Adrenal gland (tissue), 5 donors: ENCODE measurements at regions not wholly inside any gene's neighbourhood (a gene's known extent, or its start where the extent isn't known, plus 50 kb on each side); places are given as distances from the start of the nearest gene placed in this dataset.

Experiments used
- POLR2A ChIP-seq, 2 donors: fragments of 450-650 bp; IDR thresholded peaks; one replicate each; pipeline ENCODE4 v1.6.1; 2017; ENCODE audit warnings: antibody characterized with exemption in 2 of 2, mild to moderate bottlenecking in 2 of 2, moderate library complexity in 1 of 2
- TF ChIP-seq, protein P1 (sequence below), 6 experiments: fragments of 450-650 bp in 4 of 6; fragments of 200-600 bp in 2 of 6; sonication (generic) in 1 of 6; IDR thresholded peaks; 1 replicate in 5 of 6; 2 replicates in 1 of 6; pipeline versions ENCODE4 v1.5.1 to v1.8.0; 2016 to 2021; ENCODE audit warnings: antibody characterized with exemption in 6 of 6, mild to moderate bottlenecking in 2 of 6, moderate library complexity in 1 of 6
- donor health status: DM: no; HTN: no; CAD: no.

DNA sequence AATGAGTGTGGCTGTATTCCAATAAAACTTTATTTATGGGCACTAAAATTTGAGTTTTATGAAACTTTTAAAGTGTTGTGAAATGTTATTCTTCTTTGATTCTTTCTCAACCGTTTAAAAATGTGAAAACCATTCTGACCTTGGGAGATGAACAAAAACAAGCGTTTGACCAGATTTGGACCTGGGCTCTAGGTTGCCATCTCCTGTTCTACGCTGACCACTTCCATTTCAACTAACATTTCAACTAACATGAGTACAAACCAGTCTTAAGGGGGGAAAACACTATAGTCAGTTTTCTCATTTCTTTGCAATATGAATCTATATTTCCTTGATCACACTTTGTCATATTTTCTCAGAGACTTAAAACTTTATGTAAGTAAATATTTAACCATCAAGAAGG is 118.4 kb upstream of the IRX5 start:
- TF ChIP-seq, protein P1, sequence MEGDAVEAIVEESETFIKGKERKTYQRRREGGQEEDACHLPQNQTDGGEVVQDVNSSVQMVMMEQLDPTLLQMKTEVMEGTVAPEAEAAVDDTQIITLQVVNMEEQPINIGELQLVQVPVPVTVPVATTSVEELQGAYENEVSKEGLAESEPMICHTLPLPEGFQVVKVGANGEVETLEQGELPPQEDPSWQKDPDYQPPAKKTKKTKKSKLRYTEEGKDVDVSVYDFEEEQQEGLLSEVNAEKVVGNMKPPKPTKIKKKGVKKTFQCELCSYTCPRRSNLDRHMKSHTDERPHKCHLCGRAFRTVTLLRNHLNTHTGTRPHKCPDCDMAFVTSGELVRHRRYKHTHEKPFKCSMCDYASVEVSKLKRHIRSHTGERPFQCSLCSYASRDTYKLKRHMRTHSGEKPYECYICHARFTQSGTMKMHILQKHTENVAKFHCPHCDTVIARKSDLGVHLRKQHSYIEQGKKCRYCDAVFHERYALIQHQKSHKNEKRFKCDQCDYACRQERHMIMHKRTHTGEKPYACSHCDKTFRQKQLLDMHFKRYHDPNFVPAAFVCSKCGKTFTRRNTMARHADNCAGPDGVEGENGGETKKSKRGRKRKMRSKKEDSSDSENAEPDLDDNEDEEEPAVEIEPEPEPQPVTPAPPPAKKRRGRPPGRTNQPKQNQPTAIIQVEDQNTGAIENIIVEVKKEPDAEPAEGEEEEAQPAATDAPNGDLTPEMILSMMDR (IDR thresholded peaks at IDR 0.05) = no peak
- TF ChIP-seq POLR2A (IDR thresholded peaks at IDR 0.05) = no peak
